H1 (cell line): ENCODE measurements at regions not wholly inside any gene's neighbourhood (a gene's known extent, or its start where the extent isn't known, plus 50 kb on each side); places are given as distances from the start of the nearest gene placed in this dataset.

ENCODE experiments used
- CTCF ChIA-PET: fragments of 300-600 bp; sonication (Branson Sonifier 250); formaldehyde crosslinking; loops from one replicate; lab custom pipeline; 2021; ENCODE audit not compliant: partially characterized antibody; lab: Charles Lee
- POLR2A ChIA-PET: fragments of 300-600 bp; sonication (Branson Sonifier 250); formaldehyde crosslinking; loops from one replicate; lab custom pipeline; 2021; ENCODE audit warnings: inconsistent platforms; ENCODE audit not compliant: partially characterized antibody; lab: Charles Lee
- DNase-seq, 2 experiments: peaks; one replicate each; pipeline versions ENCODE4 v3.0.0 to v3.0.0-alpha.2; 2010 to 2022; ENCODE audit warnings: low spot score in 2 of 2, low read depth in 1 of 2, mixed read lengths in 1 of 2
- FAIRE-seq: peaks from 2 replicates; lab custom pipeline; 2011; peaks lifted over from hg19 to GRCh38; lab: Jason Lieb, UNC
- H2AFZ ChIP-seq: 2 replicates; pipeline ENCODE4 v1.8.1; 2012; ENCODE audit warnings: low read length, inconsistent platforms
- H2AK5ac ChIP-seq: 2 replicates; pipeline ENCODE4 v1.6.1; 2013; ENCODE audit warnings: low read depth, low read length
- H2BK120ac ChIP-seq: replicated peaks from 2 replicates; pipeline ENCODE3; 2013; ENCODE audit warnings: low read depth, low read length, inconsistent platforms
- H2BK12ac ChIP-seq: 2 replicates; pipeline ENCODE4 v1.6.1; 2013; ENCODE audit warnings: low read depth, low read length
- H2BK15ac ChIP-seq: 2 replicates; pipeline ENCODE4 v1.6.1; 2013; ENCODE audit warnings: low read length
- H2BK20ac ChIP-seq: 2 replicates; pipeline ENCODE4 v1.6.1; 2013; ENCODE audit warnings: low read length
- H2BK5ac ChIP-seq: 2 replicates; pipeline ENCODE4 v1.6.1; 2013; ENCODE audit warnings: low read depth, low read length
- H3K14ac ChIP-seq: 2 replicates; pipeline ENCODE4 v1.6.1; 2013; ENCODE audit warnings: inconsistent platforms; ENCODE audit not compliant: insufficient read length
- H3K18ac ChIP-seq: 2 replicates; pipeline ENCODE4 v1.6.1; 2013; ENCODE audit warnings: low read length; ENCODE audit errors: extremely low read depth
- H3K23ac ChIP-seq: 2 replicates; pipeline ENCODE4 v1.6.1; 2013; ENCODE audit warnings: inconsistent platforms; ENCODE audit not compliant: insufficient read length
- H3K23me2 ChIP-seq: 2 replicates; pipeline ENCODE4 v1.6.1; 2013; ENCODE audit warnings: low read depth, low read length
- H3K27ac ChIP-seq: 2 replicates; pipeline ENCODE4 v1.6.1; 2011; ENCODE audit warnings: low read depth, low read length, inconsistent platforms
- H3K27me3 ChIP-seq, 4 experiments: replicated peaks in 1 of 4; 1 replicate in 1 of 4; 2 replicates in 3 of 4; pipeline versions ENCODE4 v1.6.1 to v1.8.1; 2011 to 2013; ENCODE audit warnings: low read length in 3 of 4, mild to moderate bottlenecking in 3 of 4, inconsistent platforms in 2 of 4, mixed read lengths in 2 of 4, moderate library complexity in 1 of 4; ENCODE audit not compliant: control insufficient read depth in 3 of 4, insufficient read depth in 3 of 4; ENCODE audit errors: extremely low read depth in 1 of 4
- H3K36me3 ChIP-seq, 4 experiments: 2 replicates each; pipeline versions ENCODE4 v1.6.1 to v1.8.1; 2011 to 2013; ENCODE audit warnings: mild to moderate bottlenecking in 4 of 4, low read length in 3 of 4, moderate library complexity in 2 of 4, control low read depth in 1 of 4, inconsistent platforms in 1 of 4; ENCODE audit not compliant: insufficient read depth in 4 of 4, control insufficient read depth in 2 of 4
- H3K4ac ChIP-seq: replicated peaks from 2 replicates; pipeline ENCODE3; 2013; ENCODE audit warnings: low read length, low read depth, mixed read lengths, inconsistent platforms; ENCODE audit not compliant: insufficient read length
- H3K4me1 ChIP-seq, 4 experiments: replicated peaks in 1 of 4; 1 replicate in 1 of 4; 2 replicates in 3 of 4; pipeline versions ENCODE4 v1.6.1 to v1.8.1; 2011 to 2013; ENCODE audit warnings: low read length in 3 of 4, inconsistent platforms in 2 of 4, mixed read lengths in 1 of 4; ENCODE audit not compliant: insufficient read depth in 4 of 4, control insufficient read depth in 3 of 4
- H3K4me2 ChIP-seq, 2 experiments: 2 replicates each; pipeline versions ENCODE4 v1.6.1 to v1.8.1; 2011 to 2013; ENCODE audit warnings: low read depth in 2 of 2, low read length in 2 of 2, control low read depth in 1 of 2, inconsistent platforms in 1 of 2, mild to moderate bottlenecking in 1 of 2; ENCODE audit not compliant: insufficient read depth in 1 of 2
- H3K4me3 ChIP-seq, 4 experiments: fragments of 200-600, 300-600 bp in 1 of 4; sonication (generic), shearing (Covaris generic), sonication (Bioruptor Twin) in 1 of 4; 2 replicates each; pipeline versions ENCODE4 v1.5.1 to v1.8.1; 2011 to 2016; ENCODE audit warnings: low read length in 4 of 4, low read depth in 3 of 4, control low read depth in 2 of 4, inconsistent platforms in 2 of 4, mild to moderate bottlenecking in 2 of 4, mixed read lengths in 1 of 4, moderate library complexity in 1 of 4; ENCODE audit not compliant: insufficient read depth in 2 of 4; ENCODE audit errors: extremely low read depth in 1 of 4
- H3K56ac ChIP-seq: replicated peaks from 2 replicates; pipeline ENCODE3; 2013; ENCODE audit warnings: low read depth, mild to moderate bottlenecking, mixed read lengths, low read length, inconsistent platforms; ENCODE audit not compliant: insufficient read length
- H3K79me1 ChIP-seq: 2 replicates; pipeline ENCODE4 v1.6.1; 2013; ENCODE audit warnings: low read depth, low read length, control low read depth
- H3K79me2 ChIP-seq, 2 experiments: 2 replicates each; pipeline versions ENCODE4 v1.6.1 to v1.8.1; 2012 to 2013; ENCODE audit warnings: low read length in 2 of 2, mild to moderate bottlenecking in 2 of 2, inconsistent platforms in 1 of 2; ENCODE audit not compliant: insufficient read depth in 2 of 2, control insufficient read depth in 1 of 2
- H3K9ac ChIP-seq, 4 experiments: replicated peaks in 1 of 4; 1 replicate in 1 of 4; 2 replicates in 3 of 4; pipeline versions ENCODE4 v1.6.1 to v1.8.1; 2011 to 2013; ENCODE audit warnings: low read depth in 3 of 4, low read length in 3 of 4, control low read depth in 2 of 4, mild to moderate bottlenecking in 2 of 4, moderate library complexity in 2 of 4, inconsistent platforms in 1 of 4; ENCODE audit errors: extremely low read depth in 1 of 4
- H3K9me3 ChIP-seq, 2 experiments: 2 replicates each; pipeline versions ENCODE4 v1.6.1 to v1.8.1; 2012 to 2013; ENCODE audit warnings: mild to moderate bottlenecking in 2 of 2, moderate library complexity in 2 of 2, control low read depth in 1 of 2, inconsistent platforms in 1 of 2, low read depth in 1 of 2, low read length in 1 of 2, mixed read lengths in 1 of 2; ENCODE audit not compliant: insufficient read depth in 2 of 2
- H4K20me1 ChIP-seq, 2 experiments: replicated peaks in 1 of 2; 2 replicates each; pipeline versions ENCODE3 to v1.8.1; 2011 to 2013; ENCODE audit warnings: inconsistent platforms in 2 of 2, low read length in 2 of 2, mild to moderate bottlenecking in 1 of 2; ENCODE audit not compliant: insufficient read depth in 2 of 2, control insufficient read depth in 1 of 2
- H4K5ac ChIP-seq: 2 replicates; pipeline ENCODE4 v1.6.1; 2013; ENCODE audit warnings: low read length, low read depth, mixed read lengths, inconsistent platforms; ENCODE audit not compliant: insufficient read length
- H4K8ac ChIP-seq: 2 replicates; pipeline ENCODE4 v1.8.0; 2013; ENCODE audit warnings: mild to moderate bottlenecking, moderate library complexity, low read length, inconsistent platforms; ENCODE audit not compliant: insufficient read depth; ENCODE audit errors: extremely low read depth
- H4K91ac ChIP-seq: replicated peaks from 2 replicates; pipeline ENCODE3; 2013; ENCODE audit warnings: low read length, mixed read lengths, inconsistent platforms; ENCODE audit not compliant: insufficient read length
- CBX8 ChIP-seq: fragments of 300-800, 300-1000 bp; sonication (generic); IDR thresholded peaks from 2 replicates; pipeline ENCODE4 v1.7.1; 2016; ENCODE audit warnings: low read depth, low read length, borderline replicate concordance
- CHD1 ChIP-seq: IDR thresholded peaks from 2 replicates; pipeline ENCODE4 v1.6.1; 2012; ENCODE audit warnings: low read depth, low read length, improper control_type of control experiment
- EGR1 ChIP-seq: IDR thresholded peaks from 2 replicates; pipeline ENCODE4 v1.6.1; 2011; ENCODE audit warnings: low read depth, low read length, borderline replicate concordance
- JUN ChIP-seq: IDR thresholded peaks from 2 replicates; pipeline ENCODE4 v1.6.1; 2011; ENCODE audit warnings: low read depth, mild to moderate bottlenecking, improper control_type of control experiment, low read length
- NRF1 ChIP-seq: IDR thresholded peaks from 2 replicates; pipeline ENCODE4 v1.6.1; 2011; ENCODE audit warnings: mild to moderate bottlenecking, low read depth, low read length, improper control_type of control experiment
- RNF2 ChIP-seq: fragments of 200-900, 300-1000 bp; sonication (generic); IDR thresholded peaks from 2 replicates; pipeline ENCODE4 v1.7.1; 2016; ENCODE audit warnings: borderline replicate concordance, low read depth, mild to moderate bottlenecking, antibody characterized with exemption, low read length; ENCODE audit not compliant: poor library complexity, severe bottlenecking; ENCODE audit errors: missing control alignments
- SIRT6 ChIP-seq: IDR thresholded peaks from one replicate; pipeline ENCODE4 v1.7.1; 2012; ENCODE audit warnings: low read length, inconsistent platforms
- SP1 ChIP-seq: IDR thresholded peaks from 2 replicates; pipeline ENCODE4 v1.6.1; 2011; ENCODE audit warnings: low read depth, low read length
- TEAD4 ChIP-seq: IDR thresholded peaks from 2 replicates; pipeline ENCODE4 v1.6.1; 2012; ENCODE audit warnings: low read depth, low read length, inconsistent platforms, mixed read lengths
- YY1 ChIP-seq: IDR thresholded peaks from 2 replicates; pipeline ENCODE4 v1.6.1; 2011; ENCODE audit warnings: low read depth, mild to moderate bottlenecking, low read length
- WGBS, 2 experiments: shearing (Covaris generic) in 1 of 2; methylation state at CpG; one replicate each; pipeline versions ENCODE4 v1.1.6 to v1.1.7; 2013 to 2015; ENCODE audit warnings: low lambda C conversion rate in 2 of 2, mixed read lengths in 2 of 2, inconsistent platforms in 1 of 2, low coverage in 1 of 2, missing lambda C conversion rate in 1 of 2; ENCODE audit not compliant: insufficient replicate concordance in 2 of 2, insufficient coverage in 1 of 2, insufficient read length in 1 of 2; ENCODE audit errors: extremely low coverage in 1 of 2, missing lambda C conversion rate in 1 of 2; 5-methylcytosine and 5-hydroxymethylcytosine counted together
- TF ChIP-seq, protein P1 (sequence below): IDR thresholded peaks from 2 replicates; pipeline ENCODE4 v1.6.1; 2012; ENCODE audit warnings: inconsistent platforms
- TF ChIP-seq, protein P2 (sequence below), 3 experiments: IDR thresholded peaks; 1 replicate in 2 of 3; 2 replicates in 1 of 3; pipeline versions ENCODE4 v1.5.1 to v1.6.1; 2011; ENCODE audit warnings: low read length in 3 of 3, mild to moderate bottlenecking in 3 of 3, inconsistent platforms in 2 of 3, low read depth in 1 of 3, moderate library complexity in 1 of 3; ENCODE audit not compliant: insufficient read depth in 1 of 3; ENCODE audit errors: control extremely low read depth in 1 of 3

DNA sequence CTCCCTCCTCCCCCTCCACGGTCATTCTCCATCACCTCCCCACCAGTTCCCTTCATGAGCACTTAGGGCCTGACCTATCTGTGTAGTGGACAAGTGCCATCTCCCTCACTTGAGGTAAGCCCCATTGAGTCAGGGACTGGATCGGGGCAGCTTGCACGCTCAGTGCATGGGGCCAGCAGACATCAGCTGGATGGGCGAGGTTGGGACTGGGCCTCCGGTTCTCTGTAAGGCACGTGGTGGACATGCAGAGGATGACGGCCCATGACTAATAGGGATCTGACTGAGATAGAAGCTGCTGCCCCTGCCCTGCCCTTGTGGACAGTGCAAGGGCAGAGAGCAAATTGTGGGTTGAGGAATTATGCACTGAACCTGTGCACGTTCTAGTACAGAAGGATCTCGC, 120.4 kb upstream of the C1orf174 start:
- ChIA-PET CTCF (no interaction called here), POLR2A (no interaction called here)
- Histone ChIP-seq H3K4me1 (no peaks in the 10 kb centered on the region), H3K79me2 (no peaks in the 10 kb centered on the region), H3K14ac (no peak overlapping the region), H3K56ac (no peak overlapping the region), H2BK5ac (no peak overlapping the region), H3K79me1 (no peaks in the 10 kb centered on the region; the same call in 1 of the 2 replicates), H4K20me1 (no peaks in the 10 kb centered on the region), H3K4ac (no peak overlapping the region), H2BK15ac (no peak overlapping the region), H3K27me3 (no peaks in the 10 kb centered on the region), H3K4me3 (no peak overlapping the region), H2AFZ (no peak overlapping the region), H4K91ac (no peak overlapping the region), H3K23me2 (no peaks in the 10 kb centered on the region), H2BK20ac (0 out of 2 replicates have a peak overlapping the region, but pooled peaks have one; percentile 61), H3K18ac (no peak overlapping the region), H4K5ac (no peak overlapping the region), H3K9ac (no peak overlapping the region), H3K9me3 (no peaks in the 10 kb centered on the region), H2BK120ac (no peak overlapping the region), H3K23ac (no peak overlapping the region), H2BK12ac (no peak overlapping the region), H2AK5ac (no peak overlapping the region), H3K4me2 (no peak overlapping the region), H4K8ac (no peak overlapping the region; the same call in 1 of the 2 replicates), H3K36me3 (no peaks in the 10 kb centered on the region), H3K27ac (no peak overlapping the region)
- no peak for FAIRE-seq
- no peak for DNase-seq
- WGBS, 2 experiments = 90% methylated on average over 8 of the region's 9 CpGs; no CpG with 5 or more reads in 1 of the 2 experiments
- TF ChIP-seq SIRT6 (no peak), JUN (no peak), TEAD4 (no peak), YY1 (no peak), CHD1 (no peak), SP1 (no peak), RNF2 (no peak), EGR1 (no peak), CBX8 (no peak), NRF1 (no peak)
- TF ChIP-seq, protein P1, sequence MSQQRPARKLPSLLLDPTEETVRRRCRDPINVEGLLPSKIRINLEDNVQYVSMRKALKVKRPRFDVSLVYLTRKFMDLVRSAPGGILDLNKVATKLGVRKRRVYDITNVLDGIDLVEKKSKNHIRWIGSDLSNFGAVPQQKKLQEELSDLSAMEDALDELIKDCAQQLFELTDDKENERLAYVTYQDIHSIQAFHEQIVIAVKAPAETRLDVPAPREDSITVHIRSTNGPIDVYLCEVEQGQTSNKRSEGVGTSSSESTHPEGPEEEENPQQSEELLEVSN = no peak
- TF ChIP-seq, protein P2, sequence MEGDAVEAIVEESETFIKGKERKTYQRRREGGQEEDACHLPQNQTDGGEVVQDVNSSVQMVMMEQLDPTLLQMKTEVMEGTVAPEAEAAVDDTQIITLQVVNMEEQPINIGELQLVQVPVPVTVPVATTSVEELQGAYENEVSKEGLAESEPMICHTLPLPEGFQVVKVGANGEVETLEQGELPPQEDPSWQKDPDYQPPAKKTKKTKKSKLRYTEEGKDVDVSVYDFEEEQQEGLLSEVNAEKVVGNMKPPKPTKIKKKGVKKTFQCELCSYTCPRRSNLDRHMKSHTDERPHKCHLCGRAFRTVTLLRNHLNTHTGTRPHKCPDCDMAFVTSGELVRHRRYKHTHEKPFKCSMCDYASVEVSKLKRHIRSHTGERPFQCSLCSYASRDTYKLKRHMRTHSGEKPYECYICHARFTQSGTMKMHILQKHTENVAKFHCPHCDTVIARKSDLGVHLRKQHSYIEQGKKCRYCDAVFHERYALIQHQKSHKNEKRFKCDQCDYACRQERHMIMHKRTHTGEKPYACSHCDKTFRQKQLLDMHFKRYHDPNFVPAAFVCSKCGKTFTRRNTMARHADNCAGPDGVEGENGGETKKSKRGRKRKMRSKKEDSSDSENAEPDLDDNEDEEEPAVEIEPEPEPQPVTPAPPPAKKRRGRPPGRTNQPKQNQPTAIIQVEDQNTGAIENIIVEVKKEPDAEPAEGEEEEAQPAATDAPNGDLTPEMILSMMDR (IDR thresholded peaks at IDR 0.05; ENCODE audit: control extremely low read depth in 1 of 3, insufficient read depth in 1 of 3, low read depth in 1 of 3, low read length in 3 of 3) = no peak
